ENCODE measurements at regions not wholly inside any gene's neighbourhood (a gene's known extent, or its start where the extent isn't known, plus 50 kb on each side); places are given as distances from the start of the nearest gene placed in this dataset.

- TF ChIP-seq CTCF (IDR thresholded peaks at IDR 0.05; ENCODE audit: poor library complexity, severe bottlenecking): no peak
- no peaks in the 10 kb centered on the region for H3K27me3 ChIP-seq (ENCODE audit: insufficient read depth, poor library complexity, severe bottlenecking)
- H3K9me3 ChIP-seq (ENCODE audit: severe bottlenecking): no peaks in the 10 kb centered on the region
- no peak overlapping the region for H3K27ac ChIP-seq (ENCODE audit: poor library complexity, severe bottlenecking)
- no peak for ATAC-seq (ENCODE audit: low read depth)
- no peak for DNase-seq (ENCODE audit: low spot score)
- H3K4me1 ChIP-seq (ENCODE audit: insufficient read depth, poor library complexity, severe bottlenecking): no peaks in the 10 kb centered on the region
- H3K36me3 ChIP-seq (ENCODE audit: low read depth): no peaks in the 10 kb centered on the region
- H3K4me3 ChIP-seq (ENCODE audit: severe bottlenecking): no peak overlapping the region
Observed at GRCh38 chr2:16217291-16217690, 276.9 kb downstream of the MYCN start.

- Histone ChIP-seq H3K9me3 (ENCODE audit: severe bottlenecking) (no peaks in the 10 kb centered on the region), H3K27me3 (ENCODE audit: insufficient read depth, poor library complexity, severe bottlenecking) (no peaks in the 10 kb centered on the region), H3K4me3 (ENCODE audit: severe bottlenecking) (no peak overlapping the region), H3K27ac (ENCODE audit: poor library complexity, severe bottlenecking) (no peak overlapping the region), H3K36me3 (ENCODE audit: low read depth) (no peaks in the 10 kb centered on the region), H3K4me1 (ENCODE audit: insufficient read depth, poor library complexity, severe bottlenecking) (no peaks in the 10 kb centered on the region)
- DNase-seq (ENCODE audit: low spot score) (no peak), ATAC-seq (ENCODE audit: low read depth) (no peak)
- no peak for TF ChIP-seq CTCF (IDR thresholded peaks at IDR 0.05; ENCODE audit: poor library complexity, severe bottlenecking)
Observed at GRCh38 chr2:16216558-16216945, 276.2 kb downstream of the MYCN start.

- no peak for DNase-seq (ENCODE audit: low spot score)
- H3K27me3 ChIP-seq (ENCODE audit: insufficient read depth, poor library complexity, severe bottlenecking): no peaks in the 10 kb centered on the region
- TF ChIP-seq CTCF (IDR thresholded peaks at IDR 0.05; ENCODE audit: poor library complexity, severe bottlenecking): no peak
- no peaks in the 10 kb centered on the region for H3K36me3 ChIP-seq (ENCODE audit: low read depth)
- no peak overlapping the region for H3K27ac ChIP-seq (ENCODE audit: poor library complexity, severe bottlenecking)
- H3K9me3 ChIP-seq (ENCODE audit: severe bottlenecking): no peaks in the 10 kb centered on the region
- H3K4me1 ChIP-seq (ENCODE audit: insufficient read depth, poor library complexity, severe bottlenecking): no peaks in the 10 kb centered on the region
- H3K4me3 ChIP-seq (ENCODE audit: severe bottlenecking): no peak overlapping the region
- no peak for ATAC-seq (ENCODE audit: low read depth)
Observed at GRCh38 chr2:16215902-16216557, 275.7 kb downstream of the MYCN start.

- no peak for ATAC-seq (ENCODE audit: low read depth)
Observed at GRCh38 chr2:16214861-16215260, 274.5 kb downstream of the MYCN start.

More at GRCh38 chr2:16214861-16215260, 274.5 kb downstream of the MYCN start:
- Histone ChIP-seq H3K36me3 (ENCODE audit: low read depth) (no peaks in the 10 kb centered on the region), H3K9me3 (ENCODE audit: severe bottlenecking) (no peaks in the 10 kb centered on the region), H3K4me1 (ENCODE audit: insufficient read depth, poor library complexity, severe bottlenecking) (no peaks in the 10 kb centered on the region), H3K4me3 (ENCODE audit: severe bottlenecking) (no peak overlapping the region), H3K27ac (ENCODE audit: poor library complexity, severe bottlenecking) (no peak overlapping the region), H3K27me3 (ENCODE audit: insufficient read depth, poor library complexity, severe bottlenecking) (no peaks in the 10 kb centered on the region)
- DNase-seq (ENCODE audit: low spot score): no peak
- TF ChIP-seq CTCF (IDR thresholded peaks at IDR 0.05; ENCODE audit: poor library complexity, severe bottlenecking): no peak

All from RWPE2 (cell line).